HAP-1 (cell line): ENCODE measurements at regions not wholly inside any gene's neighbourhood (a gene's known extent, or its start where the extent isn't known, plus 50 kb on each side); places are given as distances from the start of the nearest gene placed in this dataset.

Source experiments
- DNase-seq, 2 experiments: peaks; one replicate each; pipeline ENCODE4 v3.0.0-alpha.2; 2016 to 2020; ENCODE audit warnings: low spot score in 2 of 2
- H3K27me3 ChIP-seq: fragments of 250-450 bp; sonication (Bioruptor Pico); 2 replicates; pipeline ENCODE4 v1.5.1; 2020; ENCODE audit warnings: low read depth, mild to moderate bottlenecking, moderate library complexity
- H3K36me3 ChIP-seq: fragments of 250-450 bp; sonication (Bioruptor Pico); replicated peaks from 2 replicates; pipeline ENCODE4 v1.5.1; 2020; ENCODE audit warnings: mild to moderate bottlenecking
- H3K4me1 ChIP-seq: fragments of 250-450 bp; sonication (Bioruptor Pico); 2 replicates; pipeline ENCODE4 v1.5.1; 2020; ENCODE audit warnings: mild to moderate bottlenecking
- H3K4me3 ChIP-seq: fragments of 250-450 bp; sonication (Bioruptor Pico); 2 replicates; pipeline ENCODE4 v1.5.1; 2020; ENCODE audit warnings: mild to moderate bottlenecking, moderate library complexity
- H3K9me3 ChIP-seq: fragments of 250-450 bp; sonication (Bioruptor Pico); 2 replicates; pipeline ENCODE4 v1.5.1; 2020; ENCODE audit warnings: mild to moderate bottlenecking, moderate library complexity
- in situ Hi-C: fragments of 300-500 bp; cut with MboI; formaldehyde crosslinking; loops from 3 replicates; pipeline ENCODE4 v1.14.3; 2020; ENCODE audit warnings: low sequenced_read_pairs, inconsistent platforms, mixed read lengths

GRCh38 chr6:159094444-159095252 is 49.9 kb upstream of the TAGAP start:
- Histone ChIP-seq H3K9me3 (no peaks in the 10 kb centered on the region), H3K36me3 (no peaks in the 10 kb centered on the region), H3K27me3 (no peaks in the 10 kb centered on the region), H3K4me1 (no peaks in the 10 kb centered on the region), H3K4me3 (no peak overlapping the region)
- no peak for DNase-seq
- in situ Hi-C loops, result no loop called here
